IPS DF 4.7 (cell line): ENCODE measurements at regions not wholly inside any gene's neighbourhood (a gene's known extent, or its start where the extent isn't known, plus 50 kb on each side); places are given as distances from the start of the nearest gene placed in this dataset.
"Not testable (repeated sequence)": the region's sequence is repeated elsewhere in the genome, so short reads cannot be mapped to it uniquely, and the experiment has no call there.

Source experiments
- DNase-seq: peaks from one replicate; pipeline ENCODE4 v3.0.0-alpha.2; 2013; ENCODE audit warnings: low spot score; ENCODE audit errors: extremely low read depth

GRCh38 chr19:28176193-28176592 is 1036.8 kb downstream of the UQCRFS1 start:
- no peak for DNase-seq

- no peak for DNase-seq
Measured at GRCh38 chr19:28171983-28172382, 1041.0 kb downstream of the UQCRFS1 start.

- no peak for DNase-seq
Measured at GRCh38 chr19:28170066-28170465, 1042.9 kb downstream of the UQCRFS1 start.

- no peak for DNase-seq
Measured at GRCh38 chr19:28169168-28169887, 1043.6 kb downstream of the UQCRFS1 start.

- peak; percentile 69 for DNase-seq
Measured at GRCh38 chr19:28168557-28168956, 1044.4 kb downstream of the UQCRFS1 start.

GRCh38 chr19:28166025-28166424 is 1046.9 kb downstream of the UQCRFS1 start:
- DNase-seq: no peak

- DNase-seq: no peak
Measured at GRCh38 chr19:28164214-28164613, 1048.7 kb downstream of the UQCRFS1 start.

GRCh38 chr19:28159065-28159464 is 1053.9 kb downstream of the UQCRFS1 start:
- no peak for DNase-seq

- no peak for DNase-seq
Measured at GRCh38 chr19:28155265-28155664, 1057.7 kb downstream of the UQCRFS1 start.

GRCh38 chr19:28154077-28154476 is 1058.9 kb downstream of the UQCRFS1 start:
- DNase-seq: no peak

GRCh38 chr19:28153123-28153522 is 1059.8 kb downstream of the UQCRFS1 start:
- no peak for DNase-seq

GRCh38 chr19:28152195-28152594 is 1060.8 kb downstream of the UQCRFS1 start:
- no peak for DNase-seq

- DNase-seq: no peak
Measured at GRCh38 chr19:28150129-28150528, 1062.8 kb downstream of the UQCRFS1 start.

- no peak for DNase-seq
Measured at GRCh38 chr19:28148554-28148953, 1064.4 kb downstream of the UQCRFS1 start.

- no peak for DNase-seq
Measured at GRCh38 chr19:28142258-28142657, 1070.7 kb downstream of the UQCRFS1 start.

GRCh38 chr19:28140201-28140600 is 1072.8 kb downstream of the UQCRFS1 start:
- DNase-seq: no peak

- DNase-seq: no peak
Measured at GRCh38 chr19:28137772-28138171, 1075.2 kb downstream of the UQCRFS1 start.

GRCh38 chr19:28136796-28137195 is 1076.2 kb downstream of the UQCRFS1 start:
- DNase-seq: no peak

- DNase-seq: no peak
Measured at GRCh38 chr19:28135825-28136224, 1077.1 kb downstream of the UQCRFS1 start.

GRCh38 chr19:28134311-28134710 is 1078.6 kb downstream of the UQCRFS1 start:
- no peak for DNase-seq

GRCh38 chr19:28130881-28131280 is 1082.1 kb downstream of the UQCRFS1 start:
- not testable (repeated sequence) for DNase-seq

GRCh38 chr19:28130066-28130511 is 1082.9 kb downstream of the UQCRFS1 start:
- DNase-seq: no peak

GRCh38 chr19:28128341-28128740 is 1084.6 kb downstream of the UQCRFS1 start:
- DNase-seq: no peak
